NCI-H226 (cell line): ENCODE measurements at regions not wholly inside any gene's neighbourhood (a gene's known extent, or its start where the extent isn't known, plus 50 kb on each side); places are given as distances from the start of the nearest gene placed in this dataset.

ENCODE experiments used
- DNase-seq: peaks from one replicate; pipeline ENCODE4 v3.0.0-alpha.2; 2015

DNA sequence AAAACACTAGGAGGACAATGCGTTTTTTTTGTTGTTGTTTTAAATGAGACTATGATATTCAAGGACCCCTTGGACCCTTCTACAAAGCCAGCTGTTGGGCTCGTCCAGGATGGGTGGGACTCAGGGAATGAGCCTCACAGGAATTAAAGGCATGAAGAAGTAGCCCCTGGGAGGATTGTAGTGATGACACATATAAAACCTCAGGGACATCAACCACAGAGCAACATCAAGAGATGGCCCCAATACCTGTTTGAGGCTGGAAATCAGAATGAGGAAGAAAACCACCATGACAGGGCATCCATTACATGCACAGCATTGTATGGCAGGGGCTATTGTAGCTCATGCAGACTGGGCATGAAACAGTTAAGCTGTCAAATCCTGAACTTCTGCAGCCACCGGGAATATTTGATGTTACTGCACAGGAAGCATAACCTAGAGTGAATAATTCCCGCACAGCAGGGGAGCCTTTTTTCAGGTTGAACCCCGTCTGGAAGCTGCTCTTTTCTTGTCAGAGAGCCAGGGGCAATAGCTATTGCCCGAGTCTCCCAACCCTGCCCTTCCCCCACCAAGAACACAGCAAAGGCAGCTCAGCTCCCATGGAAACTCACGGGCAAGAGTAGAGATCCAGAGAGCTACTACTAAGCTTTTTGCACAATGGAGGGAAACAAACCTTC, 140.2 kb upstream of the FGGY start:
- peak; percentile 69 for DNase-seq

DNA sequence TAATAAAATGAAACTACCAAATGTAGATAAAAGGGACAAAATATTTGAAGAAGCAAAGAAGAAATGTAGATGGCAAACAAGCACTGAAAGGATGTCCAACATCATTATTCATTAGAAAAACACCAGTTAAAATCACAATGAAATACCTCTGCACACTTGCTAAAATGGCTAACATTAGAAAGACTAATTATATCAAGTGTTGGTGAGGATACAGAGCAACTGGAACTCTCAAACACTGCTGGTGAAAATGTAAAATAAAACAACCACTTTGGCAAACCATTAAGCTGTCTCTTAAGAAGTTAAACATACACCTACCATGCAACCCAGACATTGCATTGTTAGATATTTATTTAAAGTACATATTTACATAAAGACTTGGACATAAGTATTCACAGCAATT, 138.6 kb upstream of the FGGY start:
- DNase-seq = no peak

DNA sequence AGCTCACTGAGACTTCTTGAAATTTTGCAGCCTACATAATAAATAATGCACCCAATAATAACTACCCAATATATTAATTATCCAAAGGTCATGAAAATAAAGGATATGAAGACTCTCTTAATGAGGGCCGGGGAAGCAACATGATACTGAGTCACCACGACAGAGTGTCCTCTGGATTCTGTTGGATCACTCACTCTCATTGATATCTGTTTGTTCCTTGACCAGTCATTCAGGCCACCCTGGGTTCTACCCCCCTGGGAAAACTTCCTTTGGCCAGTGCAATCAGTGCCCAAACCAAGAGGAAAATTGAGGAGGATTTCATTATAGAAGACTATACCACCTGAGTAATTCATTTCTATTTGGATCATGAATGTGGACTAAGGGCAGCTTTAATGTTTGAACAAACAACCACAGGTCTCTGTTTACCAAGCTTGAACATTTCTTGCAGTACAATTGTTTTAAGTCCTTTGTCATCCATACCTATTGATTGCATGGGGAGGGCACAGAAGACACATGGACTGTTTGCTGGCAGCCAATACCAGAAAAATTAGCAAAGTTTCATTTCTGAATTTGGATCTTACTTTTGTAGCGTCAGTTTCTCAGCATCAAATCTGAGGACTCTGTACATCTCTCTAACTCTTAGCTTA, 137.2 kb upstream of the FGGY start:
- no peak for DNase-seq

DNA sequence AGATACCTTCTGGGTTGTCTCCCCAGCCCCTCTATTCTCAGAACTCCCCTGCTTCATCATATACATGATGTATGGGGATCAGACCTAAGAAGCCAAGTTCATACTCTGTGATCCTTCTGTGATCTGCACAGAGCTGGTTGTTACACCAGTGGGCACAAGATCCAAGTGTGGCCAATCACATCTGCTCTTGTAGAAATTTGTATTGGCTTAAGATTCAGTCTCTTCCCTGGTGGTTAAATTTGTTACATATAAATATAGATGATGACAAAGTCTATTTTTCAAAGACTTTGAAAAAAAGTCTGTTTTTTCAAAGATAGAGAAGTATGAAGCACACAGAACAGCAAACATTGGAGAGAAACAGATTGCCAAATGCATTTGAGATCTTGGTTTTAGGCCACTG, 135.8 kb upstream of the FGGY start:
- DNase-seq = no peak

DNA sequence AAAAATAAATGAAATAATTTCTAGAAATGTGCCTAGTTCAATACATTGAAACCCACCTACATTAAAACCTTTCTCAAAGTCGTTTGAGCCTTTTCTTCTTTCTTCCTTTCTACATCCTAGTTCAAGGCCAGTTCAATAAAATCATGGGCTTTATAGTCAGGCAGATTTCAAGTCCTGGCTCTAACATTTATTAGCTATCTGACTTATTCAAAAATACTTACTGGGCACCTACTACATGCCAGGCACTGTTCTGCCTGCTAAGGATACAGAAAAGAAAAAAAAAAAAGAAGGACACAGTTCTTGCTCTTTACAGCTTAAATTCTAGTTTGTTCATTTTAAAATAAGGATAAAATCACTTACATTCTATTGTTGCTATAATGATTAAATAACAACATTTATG, 134.2 kb upstream of the FGGY start:
- no peak for DNase-seq

DNA sequence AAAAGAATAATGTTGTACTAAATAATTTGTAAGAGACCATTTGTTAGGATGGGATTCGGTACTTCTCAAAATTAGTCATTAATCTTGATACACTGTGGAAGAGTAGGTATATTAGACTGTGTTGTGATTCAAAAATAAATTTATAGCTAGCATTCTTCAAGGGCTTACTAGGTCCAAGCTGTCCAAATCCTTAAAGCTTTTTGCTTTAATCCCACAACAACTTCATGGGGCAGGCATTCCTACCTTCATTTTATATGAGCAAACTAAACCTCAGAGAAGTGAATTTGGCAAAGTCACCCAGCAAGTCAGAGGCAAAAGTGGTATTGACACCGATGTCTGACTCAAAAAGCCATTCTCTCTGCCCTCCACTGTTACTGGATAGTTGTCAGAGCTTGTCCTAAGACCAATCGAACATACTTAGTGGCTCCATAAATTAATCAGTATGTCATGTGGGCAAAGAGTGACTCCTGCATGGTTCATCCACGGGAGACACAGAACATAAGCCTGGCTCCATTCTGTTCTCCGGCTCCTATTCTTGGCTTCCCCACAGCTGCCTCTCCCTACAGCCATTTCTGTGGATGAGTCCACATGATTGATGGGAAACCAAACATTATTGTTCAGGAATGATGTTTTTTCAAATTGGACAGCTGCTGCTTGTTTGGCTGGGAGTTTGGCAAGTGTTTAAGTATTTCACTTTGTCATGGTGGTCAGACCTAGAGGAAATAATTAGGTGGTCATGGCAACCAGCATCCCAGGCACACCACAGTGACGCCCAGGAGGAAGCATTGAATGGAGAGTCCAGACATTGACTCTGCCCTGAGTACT, 133.4 kb upstream of the FGGY start:
- DNase-seq = no peak

DNA sequence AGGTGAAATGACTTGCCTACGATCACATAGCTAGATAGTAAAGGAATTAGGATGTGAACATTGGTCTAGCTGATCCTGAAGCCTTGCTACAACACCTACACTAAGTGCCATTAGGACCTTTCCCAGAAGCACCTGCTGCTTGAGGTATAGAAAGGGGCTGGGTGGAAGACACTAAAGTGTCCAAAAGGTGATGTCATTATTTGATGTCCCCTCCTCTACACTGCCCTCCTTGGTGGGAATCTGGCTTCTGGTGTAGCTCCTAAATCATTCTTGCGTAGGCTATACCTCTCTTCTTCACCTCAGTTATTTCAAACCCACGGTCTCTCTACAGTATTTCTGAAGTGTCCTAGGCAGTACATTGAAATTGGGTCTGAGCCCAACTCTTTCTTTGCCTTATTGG, 132.5 kb upstream of the FGGY start:
- DNase-seq = no peak

DNA sequence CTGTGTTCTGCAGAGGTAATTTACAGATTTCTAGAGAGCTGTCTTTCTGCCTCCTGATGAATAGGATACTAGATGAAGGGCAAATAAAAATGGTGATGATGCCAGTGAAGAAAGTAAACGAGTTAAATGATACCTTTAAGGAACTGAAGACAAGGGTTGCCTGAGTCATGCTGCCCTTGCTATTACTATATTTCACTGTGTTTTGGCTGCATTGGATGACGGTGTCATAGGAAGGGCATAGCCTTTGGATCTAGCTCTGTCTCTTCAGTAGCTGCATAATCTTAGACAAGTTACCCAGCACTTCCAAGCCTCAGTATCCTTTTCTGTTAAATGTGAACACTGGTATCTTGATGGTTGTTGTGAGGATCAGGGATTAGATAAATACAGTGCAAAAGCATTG, 131.5 kb upstream of the FGGY start:
- DNase-seq = no peak

DNA sequence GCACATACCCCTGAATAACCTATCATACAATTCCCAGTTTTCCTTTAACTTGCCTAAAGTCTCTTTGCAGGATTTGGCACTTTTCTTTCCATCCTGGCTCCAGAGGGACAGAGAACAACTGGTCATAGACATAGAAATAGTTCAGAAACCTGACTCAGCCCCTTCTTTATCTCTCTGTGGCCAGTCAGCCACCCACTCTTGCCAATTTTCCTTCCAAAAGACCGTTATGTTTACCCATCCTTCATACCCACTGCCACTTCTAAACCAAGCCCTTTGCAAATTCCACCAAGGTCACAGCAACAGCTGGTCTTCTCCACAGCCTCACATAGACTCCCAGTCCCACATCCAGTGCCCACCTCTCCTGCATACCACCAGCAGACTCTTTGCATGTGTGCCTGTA, 127.2 kb upstream of the FGGY start:
- peak; percentile 45 for DNase-seq

DNA sequence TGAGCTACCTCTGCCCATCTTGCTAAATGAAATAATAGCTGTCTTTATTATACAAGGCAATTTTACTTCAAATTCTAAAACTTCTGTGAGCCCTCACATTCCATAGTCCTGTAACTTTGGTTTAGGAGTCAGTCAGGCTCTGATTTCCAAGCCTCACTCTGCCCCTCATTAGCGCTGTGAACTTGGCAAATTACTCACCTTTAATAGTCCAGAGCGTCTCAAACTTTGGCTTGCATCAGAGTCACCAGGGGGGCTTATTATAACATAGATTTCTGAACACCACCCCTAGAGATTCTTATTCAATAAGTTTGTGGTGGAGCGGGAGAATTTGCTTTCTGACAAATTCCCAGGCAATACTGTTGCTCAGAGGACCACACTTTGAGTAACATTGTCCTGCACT, 126.2 kb upstream of the FGGY start:
- no peak for DNase-seq

DNA sequence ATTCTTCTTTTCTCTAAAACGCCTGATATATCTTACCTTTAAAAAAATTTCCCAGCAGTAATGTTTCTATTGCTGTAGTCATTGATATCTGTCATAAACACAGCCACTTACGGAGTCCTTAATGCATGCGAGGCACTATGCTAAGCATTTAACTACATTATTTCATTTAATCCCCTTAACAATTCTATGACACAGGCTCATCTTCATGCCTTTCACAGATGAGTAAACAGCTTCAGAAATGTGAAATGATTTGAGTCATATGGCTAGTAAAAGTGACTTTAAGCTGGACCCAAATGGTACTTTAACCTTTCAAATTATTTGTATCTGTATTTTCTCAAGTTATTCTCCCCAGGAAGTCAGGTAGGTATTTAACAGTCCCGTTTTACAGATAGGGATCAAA, 125.1 kb upstream of the FGGY start:
- DNase-seq = no peak

DNA sequence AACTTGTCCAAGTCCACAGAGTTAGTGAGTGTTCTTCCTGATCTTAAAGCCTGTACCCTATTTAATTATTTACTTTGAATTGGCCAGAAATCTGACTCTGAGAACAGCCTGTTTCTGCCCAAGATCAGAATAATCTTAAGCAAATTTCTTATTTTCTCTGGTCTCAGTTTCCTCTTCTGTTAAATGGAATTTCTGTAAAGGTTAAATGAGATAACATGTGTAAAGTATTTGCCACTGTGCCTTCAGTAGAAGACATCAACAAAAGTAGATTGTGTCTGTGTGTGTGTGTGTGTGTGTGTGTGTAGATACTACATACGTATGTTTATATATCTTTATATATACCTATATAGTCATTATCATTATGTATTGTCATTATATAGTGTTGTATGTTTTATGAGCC, 124.2 kb upstream of the FGGY start:
- DNase-seq = no peak

DNA sequence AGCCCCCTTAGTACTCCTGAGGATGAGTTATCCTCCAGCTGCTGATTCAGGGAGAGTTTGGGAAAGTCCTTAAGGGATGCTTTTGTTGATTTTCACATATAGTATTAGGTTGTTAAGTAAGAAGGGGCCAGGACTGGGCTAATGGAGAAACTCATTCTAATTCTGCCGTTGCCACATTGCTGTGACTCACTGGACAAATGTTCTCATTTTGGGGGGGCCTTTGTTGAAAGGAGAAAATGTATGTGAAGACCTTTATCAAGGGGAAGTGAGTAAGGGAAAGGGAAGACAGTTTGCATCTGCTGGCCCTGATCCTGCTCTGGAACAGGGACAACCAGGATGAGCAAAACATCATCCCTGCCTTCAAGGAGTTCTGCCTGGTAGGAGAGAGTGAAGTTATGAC, 123.2 kb upstream of the FGGY start:
- peak; percentile 84 for DNase-seq

DNA sequence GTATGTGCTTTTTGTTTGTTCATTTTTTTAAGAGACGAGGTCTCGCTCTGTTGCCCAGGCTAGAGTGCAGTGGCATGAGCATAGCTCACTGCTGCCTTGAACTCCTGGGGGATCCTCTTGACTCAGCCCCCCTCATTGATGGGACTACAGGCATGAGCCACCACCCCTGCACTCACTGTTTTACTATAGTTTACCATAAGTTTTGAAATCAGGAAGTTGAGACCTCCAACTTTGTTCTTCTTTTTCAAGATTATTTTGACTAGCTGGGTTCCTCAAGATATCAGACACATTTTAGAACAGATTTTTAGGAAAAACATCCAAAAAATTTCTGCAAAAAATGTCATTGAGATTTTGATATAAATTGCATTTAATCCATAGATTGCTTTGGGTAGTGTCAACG, 120.4 kb upstream of the FGGY start:
- DNase-seq = no peak

DNA sequence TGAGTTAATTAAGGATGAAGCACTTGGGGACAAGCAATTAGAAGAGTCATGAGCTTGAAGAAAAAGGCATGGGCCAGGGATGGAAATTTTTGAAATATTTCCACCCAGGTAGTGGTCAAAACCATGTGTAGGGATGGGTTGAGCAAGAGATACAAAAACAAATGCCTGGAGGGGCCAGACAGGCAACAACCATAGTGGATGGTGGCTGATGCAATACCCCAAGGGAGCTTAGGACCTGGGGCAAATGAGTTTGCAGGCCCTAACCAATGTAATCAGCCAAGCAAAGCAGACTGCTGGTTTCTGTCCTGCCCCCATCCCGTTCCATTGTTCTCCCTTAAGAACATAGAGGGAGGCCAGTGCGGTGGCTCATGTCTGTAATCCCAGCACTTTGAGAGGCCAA, 119.1 kb upstream of the FGGY start:
- no peak for DNase-seq

DNA sequence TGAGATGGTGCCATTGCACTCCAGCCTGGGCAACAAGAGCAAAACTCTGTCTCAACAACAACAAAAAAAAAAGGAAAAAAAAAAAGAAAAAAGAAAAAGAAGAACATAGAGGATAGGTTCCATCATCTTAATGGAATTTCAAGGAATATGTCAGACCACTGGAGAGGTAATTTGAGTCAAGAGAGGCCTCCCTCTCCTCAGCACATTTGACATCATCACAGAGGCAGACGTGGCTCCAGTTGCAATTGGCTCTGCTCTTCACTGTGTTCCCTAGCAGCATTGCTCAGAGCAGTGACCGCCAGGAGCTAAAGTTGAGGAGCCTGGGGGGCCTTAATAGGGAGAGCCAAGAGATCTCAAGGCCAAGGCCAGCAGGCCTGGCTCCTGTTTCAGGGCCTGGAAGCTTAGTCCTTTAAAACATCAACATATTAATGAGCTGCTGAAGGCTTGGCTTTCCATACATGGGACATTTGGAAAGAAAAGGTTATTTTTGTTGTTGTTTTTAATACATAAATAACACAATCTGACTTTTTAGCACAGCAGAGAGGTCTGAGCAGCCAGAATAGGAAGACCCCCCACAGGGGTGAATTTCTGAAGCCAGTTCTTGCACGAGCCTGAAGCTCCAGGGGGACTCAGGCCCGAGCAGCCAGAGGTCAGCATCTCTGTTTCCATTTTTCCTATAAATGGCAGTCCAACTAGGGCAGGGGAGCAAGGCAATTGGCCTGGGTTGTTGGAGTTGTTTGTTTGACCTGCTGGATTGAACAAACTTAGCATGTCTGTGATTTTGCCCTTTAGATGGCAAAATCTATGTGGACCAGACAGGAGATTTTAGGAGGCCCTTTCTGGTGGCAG, 118.3 kb upstream of the FGGY start:
- DNase-seq = peak; percentile 40

DNA sequence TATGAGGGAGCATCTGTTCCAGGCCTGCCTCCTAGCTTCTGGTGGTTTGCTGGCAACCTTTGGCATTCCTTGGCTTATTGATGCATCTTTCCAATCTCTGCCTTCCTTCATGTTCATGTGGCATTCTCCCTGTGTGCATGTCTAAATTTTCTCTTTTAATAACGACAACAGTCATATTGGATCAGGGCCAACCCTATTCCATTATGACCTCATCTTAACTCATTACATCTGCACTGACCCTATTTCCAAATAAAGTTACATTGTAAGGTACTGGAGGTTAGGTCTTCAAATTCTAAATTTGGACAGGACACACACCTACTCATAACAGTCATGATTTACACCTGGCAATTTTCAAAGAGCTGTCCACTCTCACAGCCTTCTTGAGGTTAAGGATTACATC, 117.2 kb upstream of the FGGY start:
- DNase-seq = no peak

DNA sequence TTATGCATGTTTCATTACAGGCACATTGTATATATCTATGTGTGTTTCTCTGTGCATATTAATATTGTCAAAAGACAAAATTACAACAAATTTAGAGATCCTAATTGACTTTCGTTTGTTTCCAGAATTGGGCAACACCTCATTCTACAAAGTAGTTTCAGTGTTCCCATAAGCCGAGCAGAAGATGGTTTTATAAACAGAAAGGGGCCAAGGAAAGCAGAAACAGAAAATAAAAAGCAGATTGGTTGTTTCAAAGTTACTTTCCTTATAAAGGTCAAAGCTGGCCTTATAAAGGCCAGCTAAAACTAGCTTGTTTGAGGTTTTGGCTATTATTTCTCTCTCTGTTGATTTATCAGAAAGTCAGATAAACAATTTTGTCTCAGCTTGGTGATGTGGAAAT, 116.2 kb upstream of the FGGY start:
- no peak for DNase-seq

DNA sequence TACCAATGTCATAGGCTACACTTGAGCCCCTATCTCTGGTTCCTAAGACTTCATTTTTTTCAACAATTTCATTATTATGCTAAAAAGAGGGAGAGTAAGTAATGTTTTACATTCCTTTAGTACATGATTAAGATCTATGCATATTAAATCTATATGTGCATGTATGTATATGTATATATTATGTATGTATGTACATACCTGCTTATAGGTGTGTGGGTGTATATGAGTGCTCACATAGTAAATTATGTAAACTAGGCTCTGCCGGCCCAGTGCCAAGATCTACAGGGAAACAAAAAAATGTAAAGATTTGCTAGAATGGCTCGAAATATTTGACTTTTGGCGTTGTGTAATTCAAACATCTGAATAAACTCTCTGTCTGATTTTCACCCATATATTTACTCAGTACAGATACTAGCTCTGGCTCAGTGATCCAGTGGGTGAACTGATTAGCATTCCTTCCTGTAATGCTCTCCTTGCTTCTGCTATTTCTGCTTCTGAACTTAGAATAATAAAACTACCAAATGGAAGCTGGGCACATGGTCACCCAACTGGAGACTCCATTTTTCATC, 113.1 kb upstream of the FGGY start:
- no peak for DNase-seq

DNA sequence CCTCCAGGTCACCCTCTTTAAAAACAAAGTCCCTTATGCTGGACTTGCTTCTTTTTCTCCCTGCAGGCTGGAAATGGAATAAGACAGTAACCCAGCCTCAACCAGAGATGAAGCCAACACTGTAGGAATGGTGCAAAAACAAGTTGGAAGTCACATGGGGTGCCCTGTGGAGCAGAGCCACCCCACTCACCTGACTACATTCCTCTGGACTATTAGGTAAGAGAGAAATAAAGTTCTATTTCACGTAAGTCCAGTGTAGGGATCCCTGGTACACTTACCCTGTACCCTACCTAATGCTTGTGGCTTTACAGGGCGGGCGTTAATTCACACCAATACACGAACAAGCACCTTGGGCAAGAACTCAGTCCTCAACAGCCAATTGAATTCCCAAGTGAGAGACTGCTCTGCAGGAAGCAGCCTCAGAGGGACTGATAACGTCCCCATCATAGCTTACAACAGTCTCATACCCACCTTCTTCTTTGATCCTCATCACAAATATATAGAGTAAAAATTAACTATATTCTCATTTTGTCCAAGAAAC, 112.5 kb upstream of the FGGY start:
- DNase-seq = no peak

DNA sequence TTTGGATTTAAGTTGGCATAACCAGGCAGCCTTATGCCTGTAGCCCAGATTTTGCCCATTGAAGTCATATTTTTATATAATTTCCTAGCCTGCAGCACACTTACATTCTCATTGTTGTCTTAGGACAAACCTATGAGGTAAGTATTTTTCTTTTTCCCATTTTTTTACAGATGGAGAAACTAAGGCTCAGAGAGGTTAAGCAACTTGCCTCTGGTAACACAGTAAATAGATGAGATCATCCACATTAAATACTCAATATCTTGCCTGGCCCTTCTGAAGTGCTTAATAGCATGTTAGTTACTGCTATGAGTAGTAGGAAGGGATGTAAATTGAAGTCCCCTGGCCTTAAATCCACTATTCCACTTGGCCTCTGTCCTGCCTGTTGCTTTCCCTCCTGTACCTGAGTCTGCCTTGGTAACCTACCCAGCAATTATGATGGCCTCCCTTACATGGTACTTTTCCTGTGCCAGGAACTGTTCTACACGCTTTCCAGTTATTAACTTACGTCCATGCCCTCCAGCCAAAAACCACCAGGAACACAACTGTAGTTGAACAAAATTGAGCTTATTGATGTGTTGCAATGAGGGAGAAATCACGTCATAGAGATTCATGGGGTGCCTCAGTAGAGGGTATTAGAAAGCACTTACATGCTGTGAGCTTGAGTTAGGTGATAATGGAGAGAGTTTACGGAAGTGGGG, 111.6 kb upstream of the FGGY start:
- DNase-seq = no peak

DNA sequence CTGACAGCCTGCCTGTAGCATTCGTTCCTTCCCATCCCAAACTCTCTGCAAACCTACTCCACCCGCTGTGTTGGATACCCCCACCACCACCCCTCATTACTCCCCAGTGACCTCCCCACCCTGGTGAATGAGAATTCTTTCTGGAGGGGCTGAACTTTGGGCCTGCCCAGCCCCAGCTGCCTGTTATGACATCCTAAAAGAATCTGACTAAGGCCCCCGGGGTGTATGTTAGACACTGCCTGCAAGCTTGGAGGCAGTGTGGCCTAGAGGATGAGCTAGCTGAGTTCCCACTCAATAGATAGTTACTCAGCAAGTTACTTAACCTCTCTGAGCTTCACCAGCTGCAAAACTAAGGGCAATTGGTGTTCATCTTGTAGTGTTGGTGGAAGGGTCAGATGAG, 110.2 kb upstream of the FGGY start:
- DNase-seq = peak; percentile 97
